Thymus (tissue), 11 donors: ENCODE measurements at regions not wholly inside any gene's neighbourhood (a gene's known extent, or its start where the extent isn't known, plus 50 kb on each side); places are given as distances from the start of the nearest gene placed in this dataset.
"Not testable (repeated sequence)": the region's sequence is repeated elsewhere in the genome, so short reads cannot be mapped to it uniquely, and the experiment has no call there.

Experiments used
- DNase-seq, 9 donors: peaks; one replicate each; pipeline ENCODE4 v3.0.0-alpha.2; 2013; ENCODE audit warnings: low spot score in 9 of 9, low read depth in 6 of 9, missing footprints in 1 of 9
- H3K27ac ChIP-seq, 2 donors: one replicate each; pipeline ENCODE4 v1.5.1; 2013; ENCODE audit warnings: control low read depth in 1 of 2, low read depth in 1 of 2, low read length in 1 of 2, mild to moderate bottlenecking in 1 of 2, moderate library complexity in 1 of 2
- H3K27me3 ChIP-seq, 2 donors: one replicate each; pipeline ENCODE4 v1.5.1; 2013; ENCODE audit warnings: low read length in 1 of 2; ENCODE audit not compliant: control insufficient read depth in 2 of 2, insufficient read depth in 1 of 2
- H3K36me3 ChIP-seq, 2 donors: one replicate each; pipeline ENCODE4 v1.5.1; 2013; ENCODE audit warnings: low read length in 1 of 2, mild to moderate bottlenecking in 1 of 2, moderate library complexity in 1 of 2; ENCODE audit not compliant: control insufficient read depth in 2 of 2, insufficient read depth in 2 of 2
- H3K4me1 ChIP-seq, 2 donors: one replicate each; pipeline ENCODE4 v1.5.1; 2013; ENCODE audit warnings: low read length in 2 of 2; ENCODE audit not compliant: control insufficient read depth in 2 of 2, insufficient read depth in 2 of 2
- H3K4me3 ChIP-seq, 2 donors: one replicate each; pipeline ENCODE4 v1.5.1; 2013; ENCODE audit warnings: low read length in 2 of 2, control low read depth in 1 of 2, mild to moderate bottlenecking in 1 of 2
- H3K9me3 ChIP-seq, 2 donors: one replicate each; pipeline ENCODE4 v1.5.1; 2013; ENCODE audit warnings: low read length in 1 of 2, mild to moderate bottlenecking in 1 of 2; ENCODE audit not compliant: control insufficient read depth in 2 of 2, insufficient read depth in 1 of 2
- WGBS: extraction: QIAGEN DNeasy Blood & Tissue Kit; methylation state at CpG from one replicate; pipeline ENCODE4 v1.1.7; 2013; 5-methylcytosine and 5-hydroxymethylcytosine counted together
- donor health status: healthy.

- Histone ChIP-seq H3K27me3 (no peaks in the 10 kb centered on the region), H3K9me3 (no peaks in the 10 kb centered on the region), H3K36me3 (no peaks in the 10 kb centered on the region), H3K4me1 (no peaks in the 10 kb centered on the region), H3K27ac (no peak overlapping the region), H3K4me3 (no peak overlapping the region)
- WGBS, result 87% methylated on average over 8 of the region's 8 CpGs
- DNase-seq, result no peak
These were observed 197.8 kb downstream of the MEMO1 start for GRCh38 chr2:31813016-31813415.

GRCh38 chr2:31812051-31812798 lies 198.6 kb downstream of the MEMO1 start:
- H3K27ac ChIP-seq, result no peak overlapping the region
- peak in 7 of 9 donors; percentile 3 to 51 (median 8) for DNase-seq
- H3K4me1 ChIP-seq, result no peaks in the 10 kb centered on the region
- H3K9me3 ChIP-seq, result no peaks in the 10 kb centered on the region
- H3K27me3 ChIP-seq, result no peaks in the 10 kb centered on the region
- H3K4me3 ChIP-seq, result no peak overlapping the region
- WGBS, result 24% methylated on average over 2 of the region's 2 CpGs
- no peaks in the 10 kb centered on the region for H3K36me3 ChIP-seq

GRCh38 chr2:31811482-31811881 lies 199.3 kb downstream of the MEMO1 start:
- no peak overlapping the region for H3K27ac ChIP-seq
- DNase-seq, result no peak
- H3K4me3 ChIP-seq, result no peak overlapping the region
- no peaks in the 10 kb centered on the region for H3K36me3 ChIP-seq
- 95% methylated on average over 3 of the region's 3 CpGs for WGBS
- no peaks in the 10 kb centered on the region for H3K27me3 ChIP-seq
- no peaks in the 10 kb centered on the region for H3K9me3 ChIP-seq
- no peaks in the 10 kb centered on the region for H3K4me1 ChIP-seq

GRCh38 chr2:31810200-31810917 lies 200.4 kb downstream of the MEMO1 start:
- Histone ChIP-seq H3K9me3 (no peaks in the 10 kb centered on the region), H3K4me3 (no peak overlapping the region), H3K27me3 (no peaks in the 10 kb centered on the region), H3K27ac (no peak overlapping the region), H3K4me1 (no peaks in the 10 kb centered on the region), H3K36me3 (no peaks in the 10 kb centered on the region)
- no peak for DNase-seq
- 74% methylated on average over 5 of the region's 5 CpGs for WGBS

GRCh38 chr2:31805688-31806087 lies 205.1 kb downstream of the MEMO1 start:
- Histone ChIP-seq H3K9me3 (peaks cover 0 to 5% of the 10 kb centered on the region in 2 donors), H3K4me3 (no peak overlapping the region), H3K27me3 (no peaks in the 10 kb centered on the region), H3K27ac (no peak overlapping the region), H3K4me1 (no peaks in the 10 kb centered on the region), H3K36me3 (no peaks in the 10 kb centered on the region)
- 90% methylated on average over 16 of the region's 16 CpGs for WGBS
- no peak for DNase-seq

GRCh38 chr2:31803481-31804153 lies 207.2 kb downstream of the MEMO1 start:
- not testable (repeated sequence) for H3K27me3 ChIP-seq, H3K36me3 ChIP-seq, H3K4me3 ChIP-seq, DNase-seq, H3K27ac ChIP-seq, H3K9me3 ChIP-seq, H3K4me1 ChIP-seq
- WGBS, result 76% methylated on average over 44 of the region's 44 CpGs

GRCh38 chr2:31802711-31803110 lies 208.1 kb downstream of the MEMO1 start:
- 97% methylated on average over 7 of the region's 7 CpGs for WGBS

GRCh38 chr2:31799282-31799681 lies 211.5 kb downstream of the MEMO1 start:
- 62% methylated on average over 4 of the region's 4 CpGs for WGBS
- not testable (repeated sequence) for DNase-seq

More at GRCh38 chr2:31802711-31803110, 208.1 kb downstream of the MEMO1 start:
- no peaks in the 10 kb centered on the region for H3K36me3 ChIP-seq
- no peak for DNase-seq
- H3K9me3 ChIP-seq, result peaks cover 0 to 5% of the 10 kb centered on the region in 2 donors
- no peak overlapping the region for H3K27ac ChIP-seq
- no peaks in the 10 kb centered on the region for H3K27me3 ChIP-seq
- H3K4me3 ChIP-seq, result no peak overlapping the region
- H3K4me1 ChIP-seq, result no peaks in the 10 kb centered on the region

GRCh38 chr2:31788273-31788672 lies 207.5 kb upstream of the SRD5A2 start:
- H3K36me3 ChIP-seq, result no peaks in the 10 kb centered on the region
- WGBS, result 93% methylated on average over 4 of the region's 4 CpGs
- no peaks in the 10 kb centered on the region for H3K9me3 ChIP-seq
- H3K27ac ChIP-seq, result no peak overlapping the region
- H3K4me3 ChIP-seq, result no peak overlapping the region
- no peak for DNase-seq
- no peaks in the 10 kb centered on the region for H3K4me1 ChIP-seq
- H3K27me3 ChIP-seq, result no peaks in the 10 kb centered on the region

More at GRCh38 chr2:31799282-31799681, 211.5 kb downstream of the MEMO1 start:
- not testable (repeated sequence) for H3K36me3 ChIP-seq, H3K4me1 ChIP-seq, H3K27me3 ChIP-seq, H3K4me3 ChIP-seq, H3K27ac ChIP-seq, H3K9me3 ChIP-seq
